Endothelial cell (in vitro differentiated cells): ENCODE measurements at regions not wholly inside any gene's neighbourhood (a gene's known extent, or its start where the extent isn't known, plus 50 kb on each side); places are given as distances from the start of the nearest gene placed in this dataset.

Experiments
- DNase-seq: peaks from one replicate; pipeline ENCODE4 v3.0.0; 2021; ENCODE audit warnings: low spot score
- H3K27ac Mint-ChIP-seq: one replicate; pipeline ENCODE4 v1.8.0; 2021; ENCODE audit warnings: mixed read lengths, inconsistent platforms; ENCODE audit not compliant: unreplicated experiment
- H3K27me3 Mint-ChIP-seq: one replicate; pipeline ENCODE4 v1.8.0; 2021; ENCODE audit warnings: mild to moderate bottlenecking, moderate library complexity, mixed read lengths, inconsistent platforms; ENCODE audit not compliant: unreplicated experiment
- H3K36me3 Mint-ChIP-seq: one replicate; pipeline ENCODE4 v1.8.0; 2021; ENCODE audit warnings: mild to moderate bottlenecking, low read depth, mixed read lengths, inconsistent platforms; ENCODE audit not compliant: unreplicated experiment
- H3K4me1 Mint-ChIP-seq: one replicate; pipeline ENCODE4 v1.8.0; 2021; ENCODE audit warnings: mild to moderate bottlenecking, mixed read lengths, inconsistent platforms; ENCODE audit not compliant: unreplicated experiment
- H3K4me3 Mint-ChIP-seq: one replicate; pipeline ENCODE4 v1.8.0; 2021; ENCODE audit warnings: mild to moderate bottlenecking, mixed read lengths, inconsistent platforms; ENCODE audit not compliant: unreplicated experiment
- H3K9me3 Mint-ChIP-seq: one replicate; pipeline ENCODE4 v1.8.0; 2021; ENCODE audit warnings: mixed read lengths, inconsistent platforms; ENCODE audit not compliant: unreplicated experiment
- CTCF ChIP-seq: fragments of 200-600 bp; sonication (generic); IDR thresholded peaks from one replicate; pipeline ENCODE4 v1.5.0; 2021; ENCODE audit warnings: antibody characterized with exemption; ENCODE audit not compliant: unreplicated experiment

GRCh38 chr9:108062680-108063079, 573.1 kb upstream of the KLF4 start:
- TF ChIP-seq CTCF = no peak
- Mint-ChIP-seq H3K4me3 (no peak overlapping the region), H3K27ac (no peak overlapping the region), H3K27me3 (peaks cover 3% of the 10 kb centered on the region), H3K4me1 (peaks cover 11% of the 10 kb centered on the region), H3K36me3 (no peaks in the 10 kb centered on the region), H3K9me3 (no peaks in the 10 kb centered on the region)
- DNase-seq = no peak

DNA sequence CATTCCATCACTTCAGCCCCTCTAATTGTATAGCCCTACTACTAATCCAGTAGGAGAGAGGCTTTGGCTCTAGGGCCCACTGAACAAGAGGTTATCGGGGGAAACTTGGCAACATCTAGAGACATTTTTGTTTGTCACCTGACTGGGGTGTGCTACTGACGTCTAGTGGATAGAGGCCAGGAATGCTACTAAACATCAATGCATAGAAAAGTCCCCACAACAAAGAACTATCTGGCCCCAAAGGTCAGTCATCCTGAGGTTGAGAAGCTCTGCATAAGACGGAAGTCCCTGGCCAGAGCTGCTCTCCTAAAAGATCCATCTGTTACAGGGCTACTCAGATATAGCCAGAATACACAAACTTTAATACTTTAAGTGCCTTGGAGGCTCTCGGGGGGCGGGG, 570.6 kb upstream of the KLF4 start:
- H3K4me3 Mint-ChIP-seq = no peak overlapping the region
- no peaks in the 10 kb centered on the region for H3K36me3 Mint-ChIP-seq
- H3K4me1 Mint-ChIP-seq = peaks cover 31% of the 10 kb centered on the region
- TF ChIP-seq CTCF = no peak
- H3K27me3 Mint-ChIP-seq = no peaks in the 10 kb centered on the region
- no peak overlapping the region for H3K27ac Mint-ChIP-seq
- no peaks in the 10 kb centered on the region for H3K9me3 Mint-ChIP-seq
- no peak for DNase-seq

- H3K9me3 Mint-ChIP-seq = no peaks in the 10 kb centered on the region
- no peaks in the 10 kb centered on the region for H3K36me3 Mint-ChIP-seq
These were observed 568.7 kb upstream of the KLF4 start for GRCh38 chr9:108058135-108058814.

DNA sequence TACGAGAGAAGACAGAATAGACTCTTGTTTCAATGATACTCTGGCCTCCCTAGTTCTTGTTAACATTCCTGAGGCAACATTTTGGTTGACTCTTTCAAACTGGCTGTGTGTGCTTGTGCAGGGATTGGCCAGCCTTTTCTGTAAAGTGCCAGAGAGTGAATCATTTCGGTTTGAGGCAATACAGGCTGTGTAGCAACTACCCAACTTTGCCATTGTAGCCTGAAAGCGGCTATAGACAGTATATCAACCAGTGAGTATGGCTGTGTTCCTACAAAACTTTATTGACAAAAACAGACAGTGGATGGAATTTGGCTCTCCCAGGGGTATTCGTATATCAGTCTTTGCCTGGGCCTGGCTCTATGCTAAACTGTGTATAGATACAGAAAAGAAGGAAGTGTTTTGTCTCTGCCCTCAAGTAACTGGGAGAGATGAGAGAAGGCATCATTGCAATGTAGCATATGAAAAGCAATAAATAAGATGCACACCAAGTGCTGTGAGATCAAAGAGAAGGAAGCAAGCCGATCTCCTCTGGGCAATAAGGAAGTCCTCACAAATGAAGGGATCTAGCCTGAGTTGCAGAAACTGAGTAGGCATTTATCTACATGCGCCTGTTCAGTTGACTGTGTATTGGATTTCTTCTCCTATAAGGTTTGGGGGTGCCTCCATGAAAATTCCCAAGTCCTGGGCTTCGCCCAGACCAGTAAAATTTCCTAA, 568.0 kb upstream of the KLF4 start:
- no peaks in the 10 kb centered on the region for H3K9me3 Mint-ChIP-seq
- H3K4me3 Mint-ChIP-seq = no peak overlapping the region
- no peaks in the 10 kb centered on the region for H3K36me3 Mint-ChIP-seq
- peaks cover 50% of the 10 kb centered on the region for H3K4me1 Mint-ChIP-seq
- no peak for DNase-seq
- H3K27me3 Mint-ChIP-seq = peaks cover 2% of the 10 kb centered on the region
- TF ChIP-seq CTCF = no peak
- no peak overlapping the region for H3K27ac Mint-ChIP-seq

More at GRCh38 chr9:108058135-108058814, 568.7 kb upstream of the KLF4 start:
- TF ChIP-seq CTCF = no peak
- no peaks in the 10 kb centered on the region for H3K27me3 Mint-ChIP-seq
- H3K4me1 Mint-ChIP-seq = peaks cover 48% of the 10 kb centered on the region
- no peak overlapping the region for H3K27ac Mint-ChIP-seq
- no peak overlapping the region for H3K4me3 Mint-ChIP-seq
- no peak for DNase-seq

GRCh38 chr9:108056805-108057386, 567.3 kb upstream of the KLF4 start:
- Mint-ChIP-seq H3K27me3 (peaks cover 2% of the 10 kb centered on the region), H3K27ac (no peak overlapping the region), H3K9me3 (no peaks in the 10 kb centered on the region), H3K4me1 (peaks cover 50% of the 10 kb centered on the region), H3K36me3 (no peaks in the 10 kb centered on the region), H3K4me3 (no peak overlapping the region)
- no peak for DNase-seq
- no peak for TF ChIP-seq CTCF
